Neural progenitor cell (in vitro differentiated cells): ENCODE measurements at regions not wholly inside any gene's neighbourhood (a gene's known extent, or its start where the extent isn't known, plus 50 kb on each side); places are given as distances from the start of the nearest gene placed in this dataset.

Source experiments
- DNase-seq: peaks from one replicate; pipeline ENCODE4 v3.0.0-alpha.2; 2016; ENCODE audit warnings: low spot score
- H2AFZ ChIP-seq: fragments of 200-600 bp; sonication (generic); replicated peaks from 2 replicates; pipeline ENCODE4 v1.6.1; 2016; ENCODE audit warnings: antibody characterized with exemption
- H3F3A ChIP-seq: fragments of 200-600 bp; sonication (generic); 2 replicates; pipeline ENCODE4 v1.6.1; 2016; ENCODE audit warnings: antibody characterized with exemption, low read depth
- H3K27ac ChIP-seq: fragments of 200-600 bp; sonication (generic); 2 replicates; pipeline ENCODE4 v1.5.1; 2016; ENCODE audit warnings: mild to moderate bottlenecking
- H3K27me3 ChIP-seq: fragments of 200-600 bp; sonication (generic); 2 replicates; pipeline ENCODE4 v1.6.1; 2016; ENCODE audit warnings: mild to moderate bottlenecking, moderate library complexity
- H3K36me3 ChIP-seq: fragments of 200-600 bp; sonication (generic); 2 replicates; pipeline ENCODE4 v1.5.1; 2016
- H3K4me1 ChIP-seq: fragments of 200-600 bp; sonication (generic); 2 replicates; pipeline ENCODE4 v1.6.1; 2016; ENCODE audit warnings: mixed run types
- H3K4me2 ChIP-seq: fragments of 200-600 bp; sonication (generic); 2 replicates; pipeline ENCODE4 v1.6.1; 2016
- H3K4me3 ChIP-seq: fragments of 200-600 bp; sonication (generic); 2 replicates; pipeline ENCODE4 v1.5.1; 2016
- H3K79me2 ChIP-seq: fragments of 200-600 bp; sonication (generic); 2 replicates; pipeline ENCODE4 v1.6.1; 2016; ENCODE audit warnings: low read depth
- H3K9ac ChIP-seq: fragments of 200-600 bp; sonication (generic); 2 replicates; pipeline ENCODE4 v1.6.1; 2016
- H3K9me3 ChIP-seq: fragments of 200-600 bp; sonication (generic); 2 replicates; pipeline ENCODE4 v1.5.1; 2016; ENCODE audit warnings: low read depth
- H4K20me1 ChIP-seq: fragments of 200-600 bp; sonication (generic); 2 replicates; pipeline ENCODE4 v1.6.1; 2016; ENCODE audit warnings: low read depth
- H3K27ac Mint-ChIP-seq: 3 replicates; pipeline ENCODE4 v1.8.0; 2021; ENCODE audit warnings: mixed read lengths
- H3K27me3 Mint-ChIP-seq: 2 replicates; pipeline ENCODE4 v1.8.0; 2022; ENCODE audit warnings: low read depth, mild to moderate bottlenecking, inconsistent platforms, moderate library complexity, mixed read lengths; ENCODE audit not compliant: insufficient read depth
- H3K36me3 Mint-ChIP-seq: 3 replicates; pipeline ENCODE4 v1.8.0; 2021; ENCODE audit warnings: mixed read lengths
- H3K4me1 Mint-ChIP-seq: 3 replicates; pipeline ENCODE4 v1.8.0; 2021; ENCODE audit warnings: mixed read lengths
- H3K4me3 Mint-ChIP-seq: 3 replicates; pipeline ENCODE4 v1.8.0; 2021; ENCODE audit warnings: mild to moderate bottlenecking, moderate library complexity, mixed read lengths
- H3K9me3 Mint-ChIP-seq: 3 replicates; pipeline ENCODE4 v1.8.0; 2020; ENCODE audit warnings: mixed read lengths
- CTCF ChIP-seq: fragments of 200-600 bp; sonication (generic); IDR thresholded peaks from 2 replicates; pipeline ENCODE4 v1.5.1; 2017; ENCODE audit warnings: antibody characterized with exemption, mild to moderate bottlenecking
- EZH2 ChIP-seq: fragments of 200-600 bp; sonication (generic); IDR thresholded peaks from 2 replicates; pipeline ENCODE4 v1.6.1; 2017; ENCODE audit warnings: antibody characterized with exemption, mild to moderate bottlenecking, moderate library complexity
- EZH2phosphoT487 ChIP-seq: fragments of 200-600 bp; sonication (generic); IDR thresholded peaks from 2 replicates; pipeline ENCODE4 v1.6.1; 2017; ENCODE audit warnings: antibody characterized with exemption

GRCh38 chr2:182598626-182599025, 117.4 kb upstream of the DNAJC10 start:
- no peak overlapping the region for H3K9ac ChIP-seq
- H3F3A ChIP-seq, result no peaks in the 10 kb centered on the region
- H4K20me1 ChIP-seq, result no peaks in the 10 kb centered on the region
- H3K79me2 ChIP-seq, result no peaks in the 10 kb centered on the region
- H3K36me3 ChIP-seq, result no peaks in the 10 kb centered on the region
- no peak for TF ChIP-seq EZH2
- no peak for TF ChIP-seq CTCF
- TF ChIP-seq EZH2phosphoT487, result no peak
- no peaks in the 10 kb centered on the region for H3K9me3 Mint-ChIP-seq
- no peak overlapping the region for H3K4me3 Mint-ChIP-seq
- no peak overlapping the region for H3K27ac ChIP-seq
- H3K4me2 ChIP-seq, result no peak overlapping the region
- H3K27ac Mint-ChIP-seq, result no peak overlapping the region
- no peaks in the 10 kb centered on the region for H3K27me3 Mint-ChIP-seq
- no peak overlapping the region for H2AFZ ChIP-seq
- H3K36me3 Mint-ChIP-seq, result no peaks in the 10 kb centered on the region
- no peaks in the 10 kb centered on the region for H3K27me3 ChIP-seq
- DNase-seq, result no peak
- H3K4me1 ChIP-seq, result peaks cover 15% of the 10 kb centered on the region
- H3K4me3 ChIP-seq, result no peak overlapping the region
- no peaks in the 10 kb centered on the region for H3K9me3 ChIP-seq
- peaks cover 15% of the 10 kb centered on the region for H3K4me1 Mint-ChIP-seq

- Mint-ChIP-seq H3K27me3 (no peaks in the 10 kb centered on the region), H3K4me3 (no peak overlapping the region), H3K4me1 (no peaks in the 10 kb centered on the region), H3K9me3 (peaks cover 11% of the 10 kb centered on the region), H3K36me3 (no peaks in the 10 kb centered on the region), H3K27ac (no peak overlapping the region)
- Histone ChIP-seq H2AFZ (no peak overlapping the region), H3K36me3 (no peaks in the 10 kb centered on the region), H3K4me2 (no peak overlapping the region), H3F3A (no peaks in the 10 kb centered on the region), H3K9ac (no peak overlapping the region), H3K27ac (no peak overlapping the region), H3K4me3 (no peak overlapping the region), H3K27me3 (no peaks in the 10 kb centered on the region), H3K9me3 (no peaks in the 10 kb centered on the region), H4K20me1 (no peaks in the 10 kb centered on the region), H3K79me2 (no peaks in the 10 kb centered on the region), H3K4me1 (no peaks in the 10 kb centered on the region)
- no peak for DNase-seq
- no peak for TF ChIP-seq CTCF
- no peak for TF ChIP-seq EZH2phosphoT487
- TF ChIP-seq EZH2, result no peak
Measured at GRCh38 chr2:182605166-182605565, 110.9 kb upstream of the DNAJC10 start.

- Mint-ChIP-seq H3K4me3 (no peak overlapping the region), H3K27ac (no peak overlapping the region), H3K9me3 (peaks cover 13% of the 10 kb centered on the region), H3K36me3 (no peaks in the 10 kb centered on the region), H3K4me1 (no peaks in the 10 kb centered on the region), H3K27me3 (no peaks in the 10 kb centered on the region)
- DNase-seq, result no peak
- Histone ChIP-seq H4K20me1 (no peaks in the 10 kb centered on the region), H3K27me3 (no peaks in the 10 kb centered on the region), H3K9ac (no peak overlapping the region), H3K79me2 (no peaks in the 10 kb centered on the region), H2AFZ (no peak overlapping the region), H3K4me2 (no peak overlapping the region), H3F3A (no peaks in the 10 kb centered on the region), H3K4me1 (no peaks in the 10 kb centered on the region), H3K27ac (no peak overlapping the region), H3K4me3 (no peak overlapping the region), H3K36me3 (no peaks in the 10 kb centered on the region), H3K9me3 (no peaks in the 10 kb centered on the region)
- TF ChIP-seq CTCF (no peak), EZH2 (no peak), EZH2phosphoT487 (no peak)
Measured at GRCh38 chr2:182606728-182607681, 109.1 kb upstream of the DNAJC10 start.
